Activated CD4-positive, alpha-beta T cell treated with anti-CD3 and anti-CD28 coated beads, Interleukin-2, amount 50 U/mL, for 48 hours (primary cell): ENCODE measurements at regions not wholly inside any gene's neighbourhood (a gene's known extent, or its start where the extent isn't known, plus 50 kb on each side); places are given as distances from the start of the nearest gene placed in this dataset.
A peak's percentile ranks its signal among the peaks of the same experiment; 100 is the strongest.

Source experiments
- DNase-seq, 2 experiments: peaks; one replicate each; pipeline ENCODE4 v3.0.0-alpha.2; 2020

DNA sequence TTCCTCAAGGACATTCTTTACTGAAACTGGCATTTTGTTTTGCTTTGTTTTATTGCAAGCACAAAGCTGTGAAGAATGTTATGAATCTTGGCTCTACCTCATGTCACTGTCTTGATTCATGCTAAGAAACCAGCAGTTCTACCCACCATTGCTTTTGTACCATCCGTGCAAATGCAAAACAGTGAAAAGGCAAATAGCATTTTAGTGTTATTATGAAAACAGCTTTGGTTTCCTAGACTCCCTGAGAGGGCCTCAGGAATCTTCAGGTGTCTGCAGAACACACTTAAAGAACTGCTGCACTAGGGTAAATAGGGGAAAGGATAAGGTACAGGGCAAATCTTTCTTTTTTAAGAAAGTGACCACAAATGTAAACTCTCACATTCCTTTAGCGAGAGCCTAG, 318.9 kb downstream of the AHR start:
- DNase-seq: no peak

GRCh38 chr7:17617857-17618651, 319.6 kb downstream of the AHR start:
- no peak for DNase-seq

GRCh38 chr7:17618652-17618974, 320.2 kb downstream of the AHR start:
- DNase-seq: no peak

GRCh38 chr7:17619196-17619818, 320.9 kb downstream of the AHR start:
- DNase-seq: no peak

DNA sequence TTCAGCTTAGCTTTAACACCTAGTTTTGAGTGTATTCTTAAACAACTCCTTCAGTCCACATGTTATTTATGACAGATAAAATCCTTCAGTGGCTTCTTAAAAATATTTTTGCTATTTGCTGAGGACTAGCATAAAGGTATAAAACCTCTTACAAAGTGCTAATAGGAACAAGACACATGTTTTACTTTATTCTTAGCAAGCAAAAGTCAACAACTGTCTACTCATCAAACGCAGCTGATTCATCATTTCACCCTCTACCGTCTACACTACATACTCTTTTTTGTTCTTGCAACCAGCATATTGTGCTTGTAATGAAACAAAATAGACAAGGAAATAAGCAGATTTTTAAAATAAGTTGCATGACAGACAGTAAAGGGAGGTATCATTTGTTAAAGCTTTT, 319.7 kb downstream of the SNX13 start:
- DNase-seq: no peak

GRCh38 chr7:17622451-17622850, 317.8 kb downstream of the SNX13 start:
- DNase-seq: no peak

DNA sequence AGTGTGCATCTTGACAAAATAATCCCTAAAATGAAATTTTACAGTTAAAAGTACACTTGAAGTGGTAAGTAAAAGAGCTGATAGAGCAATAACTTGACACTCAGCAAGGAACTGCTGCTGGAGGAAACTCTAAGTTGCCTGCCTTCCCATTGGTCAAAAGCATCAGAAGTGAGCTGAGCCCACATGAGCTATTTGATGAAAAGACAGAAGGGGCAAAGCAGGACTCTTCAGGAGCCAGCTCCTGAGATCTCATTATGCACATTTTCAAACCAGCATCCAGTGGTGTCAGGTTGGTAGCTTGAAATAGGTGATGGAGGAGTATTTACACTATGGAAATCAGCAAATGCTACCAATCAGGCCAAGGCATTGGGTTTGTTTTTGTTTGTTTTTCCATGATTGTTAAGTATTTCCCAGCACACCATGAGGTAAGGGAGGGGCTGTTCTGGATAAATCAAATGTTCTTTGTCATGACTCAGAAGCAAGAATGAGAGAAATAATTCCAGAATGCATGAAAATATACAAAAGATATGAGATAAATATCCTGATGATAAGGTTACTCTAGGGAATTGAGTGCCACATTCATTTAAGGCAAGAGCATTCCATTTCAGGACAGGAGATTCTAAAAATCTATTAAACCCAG, 316.6 kb downstream of the SNX13 start:
- no peak for DNase-seq

DNA sequence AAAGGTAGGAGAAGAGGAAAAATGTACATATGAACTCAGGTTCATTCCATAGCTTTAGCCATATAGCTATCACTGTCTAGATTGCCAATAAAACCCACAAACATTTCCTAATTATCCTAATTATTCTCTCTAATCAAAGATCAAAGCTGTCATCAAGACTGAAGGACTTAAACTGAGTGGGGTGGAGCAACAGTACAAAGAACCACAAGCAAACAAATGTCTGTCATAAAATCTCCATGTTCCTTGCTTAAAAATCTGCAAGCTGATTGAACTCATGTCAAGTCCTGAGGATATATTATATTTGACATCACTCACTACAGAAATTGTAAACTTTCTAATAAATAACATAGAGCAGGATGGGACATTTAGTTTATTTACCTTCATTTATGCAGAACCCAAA, 315.9 kb downstream of the SNX13 start:
- no peak for DNase-seq

- DNase-seq: no peak
Measured at GRCh38 chr7:17625043-17625442, 315.3 kb downstream of the SNX13 start.

- no peak for DNase-seq
Measured at GRCh38 chr7:17626235-17626634, 314.1 kb downstream of the SNX13 start.

DNA sequence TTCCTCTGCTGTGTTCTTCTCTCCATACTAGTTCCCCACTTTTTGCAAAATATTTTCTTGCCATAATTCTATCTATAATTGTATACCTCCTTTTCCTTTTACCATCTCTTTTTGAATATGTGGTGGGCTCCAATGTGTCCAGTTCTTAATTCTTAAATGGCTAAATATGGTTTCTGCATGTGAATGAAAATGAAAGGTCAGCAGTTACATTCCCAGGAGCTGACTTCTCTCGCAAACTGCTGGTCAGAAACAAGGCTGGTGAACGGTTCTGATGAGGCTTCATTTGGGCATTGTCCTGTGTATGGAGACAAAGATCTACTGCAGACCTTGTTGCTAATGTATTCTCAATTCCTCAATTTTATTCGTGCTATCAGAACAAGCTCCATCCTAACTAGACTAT, 309.2 kb downstream of the SNX13 start:
- no peak for DNase-seq

DNA sequence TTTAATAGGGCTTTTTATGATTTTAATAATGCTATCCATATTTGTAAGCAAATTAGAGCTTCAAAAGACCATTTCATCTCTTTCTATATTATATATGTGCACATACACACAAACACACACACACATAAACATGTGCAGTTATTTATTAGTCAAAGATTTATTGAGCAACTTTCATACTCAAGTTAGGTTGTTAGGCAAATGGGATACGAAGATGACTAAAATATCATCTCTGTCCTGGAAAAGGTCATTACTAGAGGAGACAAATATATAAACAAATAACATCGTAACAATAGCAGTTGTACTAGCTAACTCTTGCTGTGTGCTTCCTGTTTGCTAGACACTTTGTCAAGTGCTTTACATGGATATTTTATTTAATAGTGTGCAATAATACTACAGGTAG, 307.9 kb downstream of the SNX13 start:
- DNase-seq: no peak

DNA sequence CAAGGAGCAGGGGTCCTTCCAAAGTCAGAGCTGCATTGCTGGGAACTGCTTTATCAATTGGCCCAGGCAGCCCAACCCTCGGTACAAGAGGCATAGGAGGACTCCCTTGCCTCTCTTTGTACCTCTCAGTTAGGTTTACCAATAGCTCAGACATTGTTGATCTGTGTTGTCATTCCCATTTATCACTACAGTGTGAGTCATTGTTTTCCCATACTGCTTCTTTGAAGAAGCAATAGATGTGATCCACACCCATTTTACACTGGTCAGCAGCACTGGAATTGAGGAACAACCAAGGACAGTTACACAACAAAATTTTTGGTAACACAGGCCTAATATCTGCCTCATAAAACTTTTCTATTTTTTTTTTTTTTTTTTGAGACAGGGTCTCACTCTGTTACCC, 307.2 kb downstream of the SNX13 start:
- no peak for DNase-seq

DNA sequence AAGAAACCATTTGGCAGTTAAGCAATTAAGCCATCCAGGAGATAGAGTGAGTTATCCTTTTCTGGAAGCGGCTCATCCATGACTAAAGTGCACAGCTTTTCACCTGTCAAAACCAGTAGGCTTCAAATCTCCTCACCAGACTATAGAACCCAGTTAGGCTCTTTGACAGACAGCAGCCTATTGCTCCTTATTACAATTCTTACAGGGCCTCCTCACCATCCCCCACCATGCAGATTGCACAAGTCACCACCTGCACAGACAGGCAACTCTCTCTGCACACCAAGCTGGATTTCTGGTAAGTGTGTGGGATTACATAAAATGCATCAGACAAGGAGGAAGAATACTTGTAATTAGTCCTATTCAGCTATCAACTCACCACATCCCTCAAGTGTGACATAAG, 301.6 kb downstream of the SNX13 start:
- DNase-seq: no peak

DNA sequence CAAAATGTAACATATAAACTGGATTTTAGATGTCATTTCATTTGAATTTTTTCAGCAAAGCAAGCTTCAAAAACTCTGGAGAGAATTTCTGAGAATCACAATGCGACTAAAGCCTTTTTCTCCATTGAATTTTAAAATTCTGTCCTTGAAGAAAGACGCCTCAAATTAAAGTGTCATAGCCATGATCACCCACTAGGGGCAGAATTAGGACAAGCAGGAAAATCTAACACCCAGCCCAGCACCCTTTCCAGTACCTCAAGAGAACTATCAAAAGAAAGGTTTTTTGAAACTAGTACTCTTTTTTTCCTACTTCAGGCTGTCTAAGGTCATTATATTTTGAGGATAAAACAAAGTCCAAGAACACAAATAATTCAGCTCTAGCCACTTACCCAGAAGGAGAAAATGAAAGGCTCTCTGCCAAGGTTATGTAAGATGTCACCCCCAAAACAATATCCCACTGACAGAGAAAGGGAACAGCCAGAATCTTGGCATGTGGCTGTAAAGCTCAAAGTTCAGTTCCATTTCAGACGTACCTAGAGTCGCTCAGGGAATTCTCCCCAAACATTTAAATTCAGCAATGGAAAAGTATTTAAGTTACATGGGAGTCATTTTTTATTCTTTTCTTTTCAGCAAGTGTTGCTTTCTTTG, 299.4 kb downstream of the SNX13 start:
- DNase-seq: peak; percentile 6 to 20

GRCh38 chr7:17645500-17645899, 294.8 kb downstream of the SNX13 start:
- DNase-seq: no peak

- no peak for DNase-seq
Measured at GRCh38 chr7:17646253-17646956, 293.9 kb downstream of the SNX13 start.

GRCh38 chr7:17651341-17651740, 289.0 kb downstream of the SNX13 start:
- DNase-seq: no peak

DNA sequence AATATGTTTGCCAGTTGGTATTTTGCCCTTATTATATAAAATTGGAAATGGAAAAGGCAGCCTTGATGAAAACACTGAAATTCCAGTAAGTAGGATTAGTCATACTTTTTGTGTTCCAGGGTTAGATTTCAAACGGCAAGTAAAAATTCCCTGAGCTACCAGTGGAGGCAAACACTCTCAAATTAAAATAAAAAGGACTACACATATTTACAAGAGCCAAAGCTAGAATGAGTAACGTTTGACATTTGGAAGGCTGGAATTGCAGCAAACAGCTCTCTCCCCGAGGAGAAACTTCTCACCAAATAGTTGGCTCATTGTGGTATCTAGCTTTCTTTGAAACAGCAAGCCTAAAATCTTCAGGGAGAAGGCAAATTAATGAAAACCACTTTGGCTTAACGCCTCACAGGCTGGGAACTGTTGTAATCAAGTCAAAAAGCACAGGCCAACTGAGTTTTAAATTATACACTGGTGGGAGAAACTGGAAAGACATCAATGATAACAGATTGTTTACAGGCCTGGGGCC, 288.4 kb downstream of the SNX13 start:
- no peak for DNase-seq

GRCh38 chr7:17654940-17655339, 285.4 kb downstream of the SNX13 start:
- DNase-seq: no peak

GRCh38 chr7:17659126-17659525, 281.2 kb downstream of the SNX13 start:
- no peak for DNase-seq

- no peak for DNase-seq
Measured at GRCh38 chr7:17660116-17660515, 280.2 kb downstream of the SNX13 start.

DNA sequence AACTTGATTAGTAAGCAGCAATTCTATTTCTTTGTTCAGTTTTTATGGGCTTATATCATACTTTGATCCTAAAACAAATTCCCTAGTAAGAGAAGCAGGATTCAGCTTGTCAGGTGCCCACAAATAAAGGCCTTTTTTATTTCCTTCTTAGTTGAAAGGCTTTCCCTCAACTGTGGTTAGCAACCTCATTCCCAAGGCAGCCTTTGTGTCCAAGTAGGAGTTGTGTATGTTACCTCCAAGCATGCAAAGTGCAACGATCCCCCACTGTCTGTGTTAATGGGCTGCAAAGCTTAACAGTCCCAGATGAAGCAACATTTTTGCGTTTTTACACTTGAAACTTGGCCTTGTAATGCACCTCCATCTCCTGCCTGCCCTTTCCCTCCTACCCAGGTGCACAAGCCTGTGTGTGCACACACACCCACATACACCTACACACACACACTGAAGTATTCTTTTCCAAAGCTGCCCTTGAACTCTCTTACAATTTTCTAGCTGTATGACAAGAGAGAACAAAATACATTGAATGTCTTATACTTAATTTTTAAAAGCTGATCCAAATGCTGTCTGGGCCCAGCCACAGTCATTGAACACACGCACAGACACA, 278.2 kb downstream of the SNX13 start:
- DNase-seq: no peak
